GM12872 (cell line): ENCODE measurements at regions not wholly inside any gene's neighbourhood (a gene's known extent, or its start where the extent isn't known, plus 50 kb on each side); places are given as distances from the start of the nearest gene placed in this dataset.
A peak's percentile ranks its signal among the peaks of the same experiment; 100 is the strongest.

Experiments used
- TF ChIP-seq, protein P1 (sequence below): IDR thresholded peaks from 3 replicates; pipeline ENCODE4 v1.5.1; 2011; ENCODE audit warnings: low read depth, mild to moderate bottlenecking, low read length, moderate library complexity; ENCODE audit not compliant: insufficient read depth

DNA sequence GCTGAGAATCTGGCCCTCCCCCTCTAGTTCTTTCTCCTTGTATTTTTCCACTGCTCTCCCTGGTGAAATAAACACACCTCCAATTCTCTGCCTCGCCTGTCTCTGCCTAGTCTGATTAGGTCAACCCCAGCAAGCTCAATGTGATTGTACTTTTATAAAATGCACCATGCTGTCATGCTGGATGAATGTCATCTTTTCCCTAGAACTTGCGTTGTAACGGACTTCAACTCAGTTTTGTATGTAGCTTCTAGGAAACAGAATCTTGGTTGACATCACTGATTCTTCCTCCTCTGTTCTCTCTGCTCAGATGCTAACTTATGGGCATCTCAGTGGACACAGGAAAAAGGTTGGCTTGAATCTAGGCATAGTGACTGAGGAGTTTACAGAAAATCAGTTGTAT lies 261.9 kb upstream of the ISX start:
- TF ChIP-seq, protein P1, sequence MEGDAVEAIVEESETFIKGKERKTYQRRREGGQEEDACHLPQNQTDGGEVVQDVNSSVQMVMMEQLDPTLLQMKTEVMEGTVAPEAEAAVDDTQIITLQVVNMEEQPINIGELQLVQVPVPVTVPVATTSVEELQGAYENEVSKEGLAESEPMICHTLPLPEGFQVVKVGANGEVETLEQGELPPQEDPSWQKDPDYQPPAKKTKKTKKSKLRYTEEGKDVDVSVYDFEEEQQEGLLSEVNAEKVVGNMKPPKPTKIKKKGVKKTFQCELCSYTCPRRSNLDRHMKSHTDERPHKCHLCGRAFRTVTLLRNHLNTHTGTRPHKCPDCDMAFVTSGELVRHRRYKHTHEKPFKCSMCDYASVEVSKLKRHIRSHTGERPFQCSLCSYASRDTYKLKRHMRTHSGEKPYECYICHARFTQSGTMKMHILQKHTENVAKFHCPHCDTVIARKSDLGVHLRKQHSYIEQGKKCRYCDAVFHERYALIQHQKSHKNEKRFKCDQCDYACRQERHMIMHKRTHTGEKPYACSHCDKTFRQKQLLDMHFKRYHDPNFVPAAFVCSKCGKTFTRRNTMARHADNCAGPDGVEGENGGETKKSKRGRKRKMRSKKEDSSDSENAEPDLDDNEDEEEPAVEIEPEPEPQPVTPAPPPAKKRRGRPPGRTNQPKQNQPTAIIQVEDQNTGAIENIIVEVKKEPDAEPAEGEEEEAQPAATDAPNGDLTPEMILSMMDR: no peak

DNA sequence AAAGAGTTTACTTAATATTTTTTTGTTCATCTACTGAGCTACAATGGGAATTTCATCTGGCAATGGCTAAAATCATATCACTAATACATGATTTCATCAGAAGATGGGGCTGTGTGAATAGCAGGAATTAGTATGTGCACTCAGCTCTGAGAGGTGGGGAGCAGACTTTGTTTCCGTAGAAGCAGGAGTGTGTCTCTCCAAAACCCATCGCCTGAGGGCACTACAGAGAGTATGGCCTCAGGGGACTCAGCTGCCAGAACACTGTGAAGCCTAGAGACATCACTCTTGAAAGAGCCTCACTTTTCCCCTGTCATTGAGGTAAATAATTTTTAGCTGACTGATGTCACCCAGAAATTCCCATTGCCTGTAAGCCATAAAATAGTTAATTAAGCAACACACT lies 261.4 kb upstream of the ISX start:
- TF ChIP-seq, protein P1: peak; percentile 29; the same call in 1 of the 3 replicates

DNA sequence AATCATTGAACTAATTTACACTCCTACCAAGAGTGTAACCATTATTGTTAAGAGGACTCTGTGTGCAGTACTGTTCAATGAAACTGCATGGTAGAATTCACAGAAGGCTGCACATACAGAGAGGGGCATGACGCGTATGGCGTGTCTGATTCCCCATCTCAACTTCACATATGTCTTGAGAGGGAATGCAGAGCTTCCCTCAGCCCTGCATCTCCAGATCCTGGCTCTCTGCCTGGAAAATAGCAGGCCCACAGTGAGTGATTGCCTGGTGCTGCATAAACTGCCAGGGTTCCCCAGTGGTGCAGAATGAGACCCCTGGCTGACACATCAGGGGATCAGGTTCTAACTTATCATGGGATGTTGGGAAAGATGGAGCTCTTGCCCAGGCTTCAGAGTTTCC lies 260.2 kb upstream of the ISX start:
- TF ChIP-seq, protein P1: no peak

DNA sequence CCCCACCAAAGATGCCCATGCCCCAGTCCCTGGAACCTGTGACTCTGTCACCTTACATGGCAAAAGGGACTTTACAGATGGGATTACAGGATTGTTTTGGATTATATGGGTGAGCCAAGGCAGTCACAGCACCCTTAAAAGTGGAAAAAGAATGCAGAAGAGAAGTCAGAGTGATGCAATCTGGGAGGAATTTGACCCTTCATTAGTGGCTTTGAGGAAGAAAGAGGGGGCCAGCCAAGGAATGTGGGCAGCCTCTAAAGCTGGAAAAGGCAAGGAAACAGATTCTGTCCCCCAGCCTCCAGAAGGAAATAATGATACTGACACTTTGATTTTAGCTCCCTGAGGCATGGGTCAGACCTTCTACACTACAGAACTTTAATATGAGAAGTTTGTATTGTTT lies 257.3 kb upstream of the ISX start:
- TF ChIP-seq, protein P1: no peak

DNA sequence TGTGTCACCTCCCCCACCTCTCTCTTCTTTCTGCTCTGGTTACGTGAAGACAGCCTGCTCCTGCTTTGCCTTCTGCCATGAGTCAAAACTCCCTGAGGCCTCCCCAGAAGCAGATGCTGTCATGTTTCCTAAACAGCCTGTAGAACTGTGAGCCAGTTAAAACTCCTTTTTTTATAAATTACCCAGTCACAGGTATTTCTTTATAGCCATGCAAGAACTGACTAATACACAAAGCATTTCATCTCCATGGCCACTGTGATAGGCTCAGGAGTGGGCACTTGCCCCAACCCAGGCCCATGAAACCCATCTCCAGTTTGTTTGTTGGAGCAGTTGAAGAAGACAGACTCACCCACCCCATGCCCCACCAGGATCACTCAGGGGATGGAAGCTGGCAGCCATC lies 253.3 kb upstream of the ISX start:
- TF ChIP-seq, protein P1: no peak

DNA sequence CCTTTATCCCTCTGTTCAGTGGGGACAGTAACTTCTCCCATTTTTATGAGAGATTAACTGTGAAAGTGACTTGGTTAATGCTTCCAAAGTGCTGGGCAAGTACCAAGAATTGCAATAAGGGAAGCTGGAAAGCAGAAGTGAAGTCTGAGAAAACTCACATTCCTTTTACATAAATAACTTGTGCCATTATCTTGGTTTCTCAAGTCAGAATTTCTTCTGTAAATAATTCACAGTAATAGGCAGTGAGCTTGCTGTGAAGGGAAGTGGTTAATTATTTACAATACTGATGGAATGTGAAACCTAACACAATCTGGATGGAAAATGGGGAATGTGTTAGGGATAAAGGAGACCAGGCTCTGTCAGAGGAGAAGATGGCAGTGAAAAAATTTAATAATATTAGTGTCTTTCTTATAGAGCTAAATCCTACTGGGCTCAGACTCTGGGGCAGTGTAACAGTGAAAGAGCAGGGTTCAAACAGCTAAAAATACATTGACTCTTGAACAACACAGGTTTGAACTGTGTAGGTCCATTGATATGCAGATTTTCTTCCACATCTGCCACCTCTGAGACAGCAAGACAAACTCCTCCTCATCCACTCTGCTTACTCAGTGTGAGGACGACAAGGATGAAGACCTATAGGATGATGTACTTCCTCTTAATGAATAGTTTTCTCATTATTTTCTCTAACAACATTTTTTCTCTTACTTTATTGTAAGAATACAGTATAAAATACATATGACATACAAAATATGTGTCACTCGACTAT lies 251.5 kb upstream of the ISX start:
- TF ChIP-seq, protein P1: no peak

DNA sequence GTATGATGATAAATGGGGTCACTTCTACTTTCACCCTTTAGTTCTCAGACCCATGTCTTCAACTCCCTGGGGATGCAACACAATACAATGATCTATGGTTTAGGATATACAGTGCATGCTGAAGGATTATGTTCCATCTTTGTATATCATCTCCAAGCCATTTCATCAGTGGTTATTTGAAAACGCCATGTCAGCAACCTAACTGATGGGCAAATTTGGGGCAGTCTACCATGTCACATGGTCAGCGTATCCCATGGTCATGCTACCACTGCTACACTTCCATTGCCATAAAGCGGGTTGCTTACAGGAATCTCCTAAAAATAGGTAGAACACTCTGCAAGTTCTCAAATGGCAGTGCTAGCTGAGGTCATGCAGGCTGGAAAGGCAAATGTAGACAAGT lies 236.5 kb upstream of the ISX start:
- TF ChIP-seq, protein P1: no peak

DNA sequence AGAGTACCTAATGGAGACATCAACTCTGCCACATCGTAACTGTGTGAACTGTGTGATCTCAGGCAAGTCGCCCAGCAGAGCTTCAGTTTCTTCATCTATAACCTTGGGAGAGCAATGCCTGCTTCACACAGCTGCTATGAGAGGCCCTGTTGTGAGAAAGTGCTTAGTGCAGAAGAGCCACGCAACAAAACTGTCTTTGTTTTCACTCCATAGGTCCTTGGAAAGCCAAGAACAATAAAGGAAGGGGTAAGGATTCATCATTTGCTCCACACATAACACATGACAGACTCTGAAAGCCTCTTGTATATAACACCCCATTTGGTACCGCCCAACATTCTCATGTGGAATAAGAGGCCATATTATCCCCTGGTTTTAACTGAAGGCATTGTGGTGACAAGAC lies 231.9 kb upstream of the ISX start:
- TF ChIP-seq, protein P1: no peak
